D721Med (cell line): ENCODE measurements at regions not wholly inside any gene's neighbourhood (a gene's known extent, or its start where the extent isn't known, plus 50 kb on each side); places are given as distances from the start of the nearest gene placed in this dataset.

ENCODE experiments used
- DNase-seq: peaks from one replicate; pipeline ENCODE4 v3.0.0; 2011; ENCODE audit warnings: low spot score; ENCODE audit not compliant: insufficient read length
- FAIRE-seq: peaks from 2 replicates; lab custom pipeline; 2011; peaks lifted over from hg19 to GRCh38; lab: Jason Lieb, UNC
- TF ChIP-seq, protein P1 (sequence below): IDR thresholded peaks from 2 replicates; pipeline ENCODE4 v1.5.1; 2012; ENCODE audit warnings: mild to moderate bottlenecking, control low read depth; ENCODE audit not compliant: insufficient read depth; ENCODE audit errors: missing control alignments

DNA sequence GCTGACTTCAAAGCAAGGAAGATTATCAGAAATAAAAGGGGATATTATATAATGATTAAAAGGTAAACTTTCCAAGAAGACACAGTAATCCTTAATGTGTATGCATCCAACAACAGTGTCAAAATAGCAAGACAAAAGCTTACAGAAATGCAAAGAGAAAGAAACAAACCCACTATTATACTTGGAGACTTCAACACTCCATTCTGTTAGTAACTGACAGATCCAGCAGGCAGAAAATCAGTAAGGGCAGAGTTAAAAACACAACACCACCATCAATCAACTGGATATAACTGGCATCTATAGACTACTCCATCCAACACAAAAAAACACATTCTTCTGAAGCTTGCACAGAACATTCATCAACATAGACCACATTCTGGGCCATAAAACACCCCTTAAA lies 103.8 kb downstream of the OR13A1 start:
- no peak for FAIRE-seq

DNA sequence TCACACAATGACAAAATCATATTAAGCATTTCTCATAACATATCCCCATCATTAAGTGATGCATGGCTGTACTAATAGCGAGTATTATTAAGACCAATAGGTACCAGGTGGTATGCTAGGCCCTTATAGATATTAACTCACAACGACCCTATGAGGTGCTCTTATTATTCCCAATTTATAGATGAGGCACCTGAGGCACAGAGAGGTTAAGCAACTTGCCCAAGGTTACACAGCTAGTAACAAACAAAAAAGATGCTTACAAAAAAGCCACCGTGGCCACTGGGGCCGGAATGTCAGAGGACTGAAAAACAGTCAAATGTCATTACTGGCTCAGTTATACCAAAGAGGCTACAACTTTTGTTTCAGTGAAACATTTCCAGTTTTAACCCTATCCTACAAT lies 96.0 kb downstream of the OR13A1 start:
- DNase-seq (no peak), FAIRE-seq (no peak)
- TF ChIP-seq, protein P1, sequence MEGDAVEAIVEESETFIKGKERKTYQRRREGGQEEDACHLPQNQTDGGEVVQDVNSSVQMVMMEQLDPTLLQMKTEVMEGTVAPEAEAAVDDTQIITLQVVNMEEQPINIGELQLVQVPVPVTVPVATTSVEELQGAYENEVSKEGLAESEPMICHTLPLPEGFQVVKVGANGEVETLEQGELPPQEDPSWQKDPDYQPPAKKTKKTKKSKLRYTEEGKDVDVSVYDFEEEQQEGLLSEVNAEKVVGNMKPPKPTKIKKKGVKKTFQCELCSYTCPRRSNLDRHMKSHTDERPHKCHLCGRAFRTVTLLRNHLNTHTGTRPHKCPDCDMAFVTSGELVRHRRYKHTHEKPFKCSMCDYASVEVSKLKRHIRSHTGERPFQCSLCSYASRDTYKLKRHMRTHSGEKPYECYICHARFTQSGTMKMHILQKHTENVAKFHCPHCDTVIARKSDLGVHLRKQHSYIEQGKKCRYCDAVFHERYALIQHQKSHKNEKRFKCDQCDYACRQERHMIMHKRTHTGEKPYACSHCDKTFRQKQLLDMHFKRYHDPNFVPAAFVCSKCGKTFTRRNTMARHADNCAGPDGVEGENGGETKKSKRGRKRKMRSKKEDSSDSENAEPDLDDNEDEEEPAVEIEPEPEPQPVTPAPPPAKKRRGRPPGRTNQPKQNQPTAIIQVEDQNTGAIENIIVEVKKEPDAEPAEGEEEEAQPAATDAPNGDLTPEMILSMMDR, result no peak

More for the DNA sequence above, 103.8 kb downstream of the OR13A1 start:
- TF ChIP-seq, protein P1, result no peak
- no peak for DNase-seq

DNA sequence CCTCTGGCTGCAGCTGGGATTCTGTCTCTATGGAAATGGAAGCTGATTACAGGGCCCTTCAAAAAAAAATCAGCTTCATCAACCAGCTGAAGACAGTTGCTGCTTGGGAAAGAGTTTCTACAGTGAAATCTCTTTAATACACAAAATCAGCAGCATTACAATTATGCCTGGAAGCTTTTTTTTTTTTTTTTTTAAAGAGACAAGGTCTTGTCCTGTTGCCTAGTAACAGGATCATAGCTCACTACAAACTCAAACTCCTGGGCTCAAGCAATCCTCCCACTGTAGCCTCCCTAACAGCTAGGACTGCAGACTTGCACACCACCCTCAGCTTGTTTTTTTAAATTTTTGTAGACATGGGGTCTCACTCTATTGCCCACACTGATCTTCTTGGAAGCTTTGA lies 94.5 kb downstream of the OR13A1 start:
- no peak for FAIRE-seq

DNA sequence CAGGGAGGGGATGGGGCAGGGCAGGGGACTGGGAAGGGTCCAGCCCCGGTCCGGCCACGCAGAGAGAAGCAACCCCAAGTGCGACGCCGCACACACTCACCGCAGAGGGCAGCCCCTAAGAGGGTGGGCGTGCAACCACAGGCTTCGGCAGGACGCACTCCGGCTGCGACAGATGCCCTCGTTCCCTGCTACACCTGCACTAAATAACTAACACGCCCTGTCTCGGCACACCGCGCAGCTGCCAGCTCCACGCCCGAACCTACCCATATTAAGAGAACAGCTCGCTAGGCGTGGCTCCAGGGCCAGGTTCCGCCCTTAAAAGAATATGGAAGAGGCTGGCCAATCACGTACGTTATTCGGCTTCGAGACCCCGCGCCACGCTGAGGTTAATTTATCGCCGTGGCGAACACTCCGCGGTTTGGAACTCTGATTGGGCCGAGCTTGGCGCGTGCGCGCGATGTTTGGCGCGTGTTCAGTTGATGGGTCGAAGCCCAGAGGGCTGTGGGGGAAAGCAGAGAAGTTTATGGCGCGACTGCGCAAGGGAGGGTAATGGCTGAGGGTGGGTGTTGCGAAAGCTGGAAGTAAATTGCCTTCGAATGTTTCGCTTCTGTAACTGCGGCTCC lies 91.1 kb downstream of the OR13A1 start:
- DNase-seq (no peak), FAIRE-seq (no peak)
- TF ChIP-seq, protein P1, result no peak

More for the DNA sequence above, 94.5 kb downstream of the OR13A1 start:
- DNase-seq, result no peak
- TF ChIP-seq, protein P1, result no peak

DNA sequence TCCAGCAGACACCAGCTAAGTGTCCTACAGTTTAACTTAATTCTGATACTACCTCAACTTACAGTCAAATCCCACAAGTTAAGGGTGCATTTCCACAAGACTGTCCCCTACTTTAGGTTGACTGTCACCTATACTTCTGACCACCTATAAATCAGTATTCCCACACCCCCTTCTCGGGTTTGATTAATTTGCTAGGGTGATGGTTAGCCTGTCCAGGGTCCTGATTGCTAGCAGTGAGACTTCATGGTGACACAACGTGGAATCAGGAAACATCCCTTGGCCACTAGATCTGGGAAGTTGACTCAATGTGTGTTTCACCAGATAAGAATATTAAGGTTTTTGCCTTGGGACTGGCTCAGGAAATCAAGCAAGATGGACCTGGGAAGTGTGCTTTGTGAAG lies 88.4 kb downstream of the OR13A1 start:
- TF ChIP-seq, protein P1, result no peak
- DNase-seq (no peak), FAIRE-seq (no peak)

DNA sequence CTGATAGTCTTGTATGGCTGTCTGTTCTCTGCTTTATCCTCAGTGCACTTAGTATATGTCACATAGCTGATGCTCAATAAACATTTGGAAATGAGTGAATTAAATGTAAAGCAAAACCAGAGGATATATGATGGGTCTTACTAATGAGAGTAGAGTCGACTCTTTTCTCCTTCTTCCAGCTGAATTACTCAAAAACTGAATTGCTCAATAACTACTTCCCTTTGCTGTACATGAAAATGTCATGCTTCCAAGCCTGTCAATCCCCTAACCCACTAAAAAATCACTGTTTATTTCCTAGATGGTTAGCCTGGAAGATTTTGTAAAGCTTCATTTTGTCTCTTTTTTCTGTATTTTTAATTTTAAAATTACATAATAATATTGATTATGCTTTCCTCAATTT lies 88.0 kb downstream of the OR13A1 start:
- FAIRE-seq (no peak), DNase-seq (no peak)
- TF ChIP-seq, protein P1, result no peak

DNA sequence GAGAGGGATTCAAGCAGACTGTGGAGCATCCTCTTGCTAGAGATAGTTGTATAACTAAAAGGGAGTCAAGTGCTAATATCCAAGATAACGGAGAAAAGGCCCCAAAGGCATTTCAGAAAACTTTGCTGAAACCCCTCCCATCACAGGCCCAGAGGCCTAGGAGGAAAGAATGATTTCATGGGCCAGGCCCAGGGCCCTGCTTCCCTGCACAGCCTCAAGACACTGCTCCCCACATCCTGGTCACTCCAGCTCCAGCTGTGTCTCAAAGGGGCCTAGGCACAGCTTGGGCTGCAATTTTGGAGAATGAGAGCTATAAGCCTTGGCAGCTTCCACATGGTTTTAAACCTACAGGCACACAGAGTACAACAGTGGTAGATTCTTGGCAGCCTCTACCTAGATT lies 85.6 kb downstream of the OR13A1 start:
- FAIRE-seq, result no peak
- TF ChIP-seq, protein P1, result no peak

More for the DNA sequence above, 85.6 kb downstream of the OR13A1 start:
- DNase-seq, result no peak
